Spleen (tissue), 7 donors: ENCODE measurements at regions not wholly inside any gene's neighbourhood (a gene's known extent, or its start where the extent isn't known, plus 50 kb on each side); places are given as distances from the start of the nearest gene placed in this dataset.

Experiments
- POLR2A ChIP-seq, 3 donors: fragments of 450-650 bp; IDR thresholded peaks; one replicate each; pipeline ENCODE4 v1.5.1; 2017; ENCODE audit warnings: antibody characterized with exemption in 3 of 3, mild to moderate bottlenecking in 1 of 3
- POLR2AphosphoS5 ChIP-seq, 3 donors: sonication (generic); formaldehyde crosslinking; IDR thresholded peaks; one replicate each; pipeline ENCODE4 v1.5.1; 2017; ENCODE audit warnings: antibody characterized with exemption in 3 of 3
- TF ChIP-seq, protein P1 (sequence below), 11 experiments: fragments of 200-600 bp in 7 of 11; fragments of 450-650 bp in 4 of 11; sonication (generic) in 4 of 11; IDR thresholded peaks in 8 of 11; conservative IDR thresholded peaks in 3 of 11; 1 replicate in 7 of 11; 2 replicates in 4 of 11; pipeline versions ENCODE4 v1.4.0 to v1.8.0; 2016 to 2021; ENCODE audit warnings: antibody characterized with exemption in 11 of 11, inconsistent platforms in 4 of 11, mild to moderate bottlenecking in 1 of 11
- donor health status: DM: no; HTN: no; CAD: no; lungs with moderate emphysema.
- donor health status: DM: no; HTN: no; CAD: no.
- donor health status: DM: no; HTN: no; CAD: no.

DNA sequence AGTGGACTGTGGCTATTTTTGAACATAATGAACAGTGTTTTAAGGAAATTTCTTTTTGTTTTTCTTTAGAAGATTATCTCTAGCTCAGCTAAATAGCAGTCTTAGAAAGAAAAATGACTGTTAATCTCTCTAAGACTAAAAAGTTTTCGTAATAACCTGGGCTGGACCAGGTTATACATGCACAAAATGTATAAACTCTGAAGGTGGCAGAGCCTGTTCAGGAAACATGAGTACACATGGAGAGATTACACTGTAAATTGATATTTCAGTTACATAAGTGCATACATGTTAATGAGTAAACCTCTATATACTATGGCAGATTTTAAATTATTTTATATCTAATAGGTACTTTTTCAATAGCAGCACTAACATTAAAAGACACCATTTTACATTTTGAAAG lies 258.2 kb upstream of the CFAP20DC start:
- TF ChIP-seq, protein P1, sequence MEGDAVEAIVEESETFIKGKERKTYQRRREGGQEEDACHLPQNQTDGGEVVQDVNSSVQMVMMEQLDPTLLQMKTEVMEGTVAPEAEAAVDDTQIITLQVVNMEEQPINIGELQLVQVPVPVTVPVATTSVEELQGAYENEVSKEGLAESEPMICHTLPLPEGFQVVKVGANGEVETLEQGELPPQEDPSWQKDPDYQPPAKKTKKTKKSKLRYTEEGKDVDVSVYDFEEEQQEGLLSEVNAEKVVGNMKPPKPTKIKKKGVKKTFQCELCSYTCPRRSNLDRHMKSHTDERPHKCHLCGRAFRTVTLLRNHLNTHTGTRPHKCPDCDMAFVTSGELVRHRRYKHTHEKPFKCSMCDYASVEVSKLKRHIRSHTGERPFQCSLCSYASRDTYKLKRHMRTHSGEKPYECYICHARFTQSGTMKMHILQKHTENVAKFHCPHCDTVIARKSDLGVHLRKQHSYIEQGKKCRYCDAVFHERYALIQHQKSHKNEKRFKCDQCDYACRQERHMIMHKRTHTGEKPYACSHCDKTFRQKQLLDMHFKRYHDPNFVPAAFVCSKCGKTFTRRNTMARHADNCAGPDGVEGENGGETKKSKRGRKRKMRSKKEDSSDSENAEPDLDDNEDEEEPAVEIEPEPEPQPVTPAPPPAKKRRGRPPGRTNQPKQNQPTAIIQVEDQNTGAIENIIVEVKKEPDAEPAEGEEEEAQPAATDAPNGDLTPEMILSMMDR (IDR thresholded peaks at IDR 0.05 in 8 of 11, conservative IDR thresholded peaks at IDR 0.05 in 3 of 11), result no peak
- TF ChIP-seq POLR2A (IDR thresholded peaks at IDR 0.05) (no peak), POLR2AphosphoS5 (IDR thresholded peaks at IDR 0.05) (no peak)
